HG03196 (cell line): ENCODE measurements at regions not wholly inside any gene's neighbourhood (a gene's known extent, or its start where the extent isn't known, plus 50 kb on each side); places are given as distances from the start of the nearest gene placed in this dataset.

Experiments
- ATAC-seq: cut with Tn5 transposase; IDR thresholded peaks from one replicate; pipeline ENCODE4 v1.9.1; 2021; ENCODE audit not compliant: unreplicated experiment

DNA sequence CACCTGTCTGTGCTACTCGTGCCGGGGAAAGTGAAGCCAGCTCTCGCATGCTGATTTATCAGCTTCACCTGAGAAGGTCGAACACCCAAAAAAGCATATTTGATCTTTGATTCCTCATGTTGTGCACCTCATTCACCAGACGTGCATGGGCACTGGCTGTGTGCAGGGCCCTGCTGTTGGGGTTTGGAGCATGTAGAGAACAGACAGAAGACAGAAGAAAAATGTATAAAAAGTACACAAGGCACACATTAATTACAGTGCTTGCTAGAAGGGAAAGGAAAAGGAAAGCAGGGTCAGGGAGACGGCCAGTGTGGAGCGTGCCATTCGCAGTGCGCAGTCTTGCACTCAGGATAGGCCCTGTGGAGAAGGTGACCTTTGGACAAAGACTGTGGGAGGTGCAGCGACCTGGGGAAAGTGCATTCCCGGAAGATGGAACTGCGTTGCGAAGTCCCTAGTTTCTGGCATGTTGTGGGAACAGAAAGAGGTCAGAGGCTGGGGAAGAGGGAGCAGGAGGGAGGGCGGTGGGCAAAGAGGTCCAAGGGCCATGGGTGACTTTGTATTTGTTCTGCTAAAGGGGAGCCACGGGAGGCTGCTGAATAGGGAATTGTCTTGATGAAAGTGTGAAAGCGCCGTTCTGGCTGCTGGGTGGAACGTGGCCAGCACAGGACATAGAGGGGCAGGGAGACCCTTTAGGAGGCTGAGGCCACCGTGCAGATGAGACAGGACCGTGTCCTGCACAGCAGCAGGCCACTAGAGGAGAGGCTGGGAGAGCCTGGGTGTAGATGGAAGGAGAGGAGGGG is 232.8 kb downstream of the GLRX3 start:
- ATAC-seq: no peak

DNA sequence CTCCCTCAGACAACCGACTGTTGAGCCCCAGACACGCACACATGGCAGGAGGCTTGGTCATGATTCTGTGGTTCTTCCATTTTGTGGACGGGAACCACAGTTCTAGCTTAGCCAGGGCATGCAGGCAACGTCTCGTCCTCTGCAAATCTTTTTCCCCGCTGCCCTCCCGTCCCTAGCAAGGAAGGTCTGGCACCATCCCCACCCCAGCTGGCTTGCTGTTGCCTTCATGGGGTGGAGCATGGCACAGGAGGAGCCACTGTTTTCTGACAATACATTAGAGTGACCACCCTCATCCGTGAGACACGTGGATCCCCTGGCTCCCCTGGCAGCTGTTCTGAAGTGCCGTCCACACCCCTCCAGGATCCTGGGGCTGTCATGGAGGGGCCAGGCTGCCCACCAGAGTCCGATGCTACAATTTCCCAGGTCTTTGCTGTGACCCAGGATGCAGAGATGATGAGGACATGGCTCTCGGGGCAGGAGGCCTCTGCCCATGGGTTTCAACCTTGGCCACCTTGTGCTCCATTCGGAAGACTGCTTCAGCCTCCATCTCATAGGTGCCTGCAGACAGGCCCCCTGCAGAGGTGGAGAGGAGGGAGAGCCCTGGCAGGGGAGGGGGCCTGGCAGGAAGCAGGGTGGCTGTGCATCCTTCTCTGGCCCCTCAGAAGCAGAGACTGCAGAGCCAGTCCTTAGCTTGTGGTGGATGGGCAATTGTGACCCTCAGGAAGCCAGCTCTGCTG is 233.6 kb downstream of the GLRX3 start:
- no peak for ATAC-seq

DNA sequence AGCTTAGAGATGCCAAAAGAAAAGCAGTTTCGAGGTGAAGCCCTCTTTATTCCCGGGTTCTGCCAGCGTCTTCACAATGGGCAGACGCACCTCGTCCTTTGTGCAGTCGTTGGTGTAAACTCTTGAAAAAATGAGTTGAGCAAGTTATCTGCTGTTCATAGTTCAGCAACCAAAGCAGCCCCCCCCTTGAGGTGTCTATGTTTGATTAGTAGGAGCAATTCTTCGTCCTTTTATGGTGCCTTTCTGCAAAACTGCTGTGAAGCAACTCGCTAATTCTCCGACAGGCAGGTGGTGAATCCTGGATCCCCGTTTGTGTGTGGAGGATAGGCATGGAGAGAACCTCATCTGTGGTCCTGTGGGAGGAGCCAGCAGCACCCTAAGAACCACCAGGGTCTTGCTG is 234.5 kb downstream of the GLRX3 start:
- no peak for ATAC-seq

DNA sequence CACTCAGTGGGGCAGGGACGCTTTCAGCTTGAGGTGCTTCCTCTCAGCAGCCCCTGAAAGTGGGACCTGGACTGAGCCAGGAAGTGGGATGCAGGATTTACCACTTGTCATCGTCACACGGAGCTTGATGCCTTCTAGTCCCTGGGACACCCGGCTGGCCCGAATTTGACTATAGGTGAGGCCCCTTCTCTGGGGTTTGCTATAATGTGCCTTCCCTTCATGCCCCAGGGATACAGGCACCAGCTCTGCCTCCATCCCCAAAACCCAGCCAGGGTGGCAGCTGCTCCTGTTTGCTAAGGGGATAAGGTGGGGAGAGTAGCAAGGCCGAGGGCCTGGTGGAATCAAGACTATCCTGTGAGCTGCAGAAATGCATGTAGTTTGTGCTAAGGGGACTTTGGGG is 235.0 kb downstream of the GLRX3 start:
- no peak for ATAC-seq

DNA sequence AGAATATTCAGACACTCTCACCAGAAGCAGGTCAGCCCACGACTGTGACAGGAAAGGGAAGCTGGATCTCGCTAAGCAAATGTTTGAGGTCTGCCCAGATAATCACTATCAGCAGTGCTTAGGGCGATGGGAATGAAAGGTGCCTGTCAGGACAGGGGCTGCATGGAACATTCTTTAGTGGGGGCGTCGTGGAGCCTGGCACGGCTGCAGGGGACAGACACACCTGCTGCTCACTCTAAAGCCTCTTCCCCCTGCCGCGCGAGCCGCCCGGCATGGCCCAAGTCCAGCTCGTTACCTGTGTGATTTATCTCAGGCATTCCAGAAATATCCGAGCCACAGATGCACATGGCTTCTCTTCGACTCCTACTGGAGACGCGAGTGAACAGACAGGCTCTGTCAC is 235.5 kb downstream of the GLRX3 start:
- no peak for ATAC-seq

DNA sequence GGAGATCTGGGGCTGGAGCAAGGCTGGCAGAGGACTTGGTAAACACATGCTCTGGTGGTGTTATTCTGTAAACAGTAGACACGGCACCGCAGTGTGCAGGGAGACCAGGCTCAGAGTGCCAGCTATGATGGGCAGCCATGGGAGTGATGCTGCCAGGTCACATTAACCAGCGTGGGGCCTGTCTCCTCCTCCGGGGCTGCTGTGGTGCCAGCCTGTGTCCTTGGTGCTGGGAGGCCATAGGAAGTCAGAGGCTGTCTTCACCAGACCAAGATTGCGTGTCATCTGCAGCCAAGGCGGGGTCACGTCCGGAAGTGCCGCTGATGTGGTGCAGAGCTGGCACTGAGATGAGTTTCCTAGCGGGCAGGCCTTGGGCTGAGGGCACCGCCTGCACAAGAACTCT is 236.0 kb downstream of the GLRX3 start:
- no peak for ATAC-seq

DNA sequence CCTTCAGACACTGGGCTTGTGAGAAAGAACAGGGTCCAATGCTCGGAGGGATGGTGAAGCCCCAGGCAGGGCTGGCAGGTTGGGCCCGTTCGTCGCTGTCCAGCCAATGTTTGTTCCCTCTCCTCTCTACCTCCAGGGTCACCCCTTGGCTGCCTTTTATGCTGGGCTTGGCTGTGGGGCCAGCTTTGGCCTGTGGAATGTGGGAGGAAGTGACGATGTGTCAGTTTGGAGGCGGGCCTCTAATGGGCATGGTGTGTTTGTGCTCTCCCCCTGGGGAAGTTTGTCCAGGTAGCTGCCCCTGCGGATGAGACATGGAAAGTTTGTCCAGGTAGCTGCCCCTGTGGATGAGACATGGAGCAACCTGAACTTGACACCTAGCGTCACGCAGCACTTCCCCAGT is 236.7 kb downstream of the GLRX3 start:
- no peak for ATAC-seq

DNA sequence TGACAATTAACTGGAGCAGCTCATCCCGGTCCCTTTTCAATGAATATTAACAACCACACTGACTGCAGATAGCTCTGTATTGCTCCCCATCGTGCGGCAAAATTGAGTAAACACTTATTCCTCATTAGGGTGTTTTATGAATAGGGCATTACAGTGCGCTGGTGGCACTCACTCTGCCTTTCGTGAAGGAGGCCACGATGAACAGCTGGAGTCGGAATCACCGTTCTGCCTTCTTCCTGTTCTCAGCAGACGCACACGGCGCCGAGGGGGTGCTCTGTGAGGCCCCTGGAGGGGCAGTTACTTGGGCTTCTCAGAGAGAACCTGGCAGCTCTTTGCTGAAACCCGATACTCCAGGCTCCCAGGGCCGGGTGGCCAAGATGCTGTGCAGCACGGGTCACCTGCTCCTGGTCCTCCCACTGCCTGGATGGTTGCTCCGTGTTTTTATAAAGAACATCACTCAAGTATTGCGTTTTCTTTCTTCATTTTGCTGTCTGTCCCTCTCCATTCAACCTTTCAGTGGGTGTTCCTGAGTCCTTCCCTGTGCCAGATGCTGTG is 241.9 kb downstream of the GLRX3 start:
- no peak for ATAC-seq

DNA sequence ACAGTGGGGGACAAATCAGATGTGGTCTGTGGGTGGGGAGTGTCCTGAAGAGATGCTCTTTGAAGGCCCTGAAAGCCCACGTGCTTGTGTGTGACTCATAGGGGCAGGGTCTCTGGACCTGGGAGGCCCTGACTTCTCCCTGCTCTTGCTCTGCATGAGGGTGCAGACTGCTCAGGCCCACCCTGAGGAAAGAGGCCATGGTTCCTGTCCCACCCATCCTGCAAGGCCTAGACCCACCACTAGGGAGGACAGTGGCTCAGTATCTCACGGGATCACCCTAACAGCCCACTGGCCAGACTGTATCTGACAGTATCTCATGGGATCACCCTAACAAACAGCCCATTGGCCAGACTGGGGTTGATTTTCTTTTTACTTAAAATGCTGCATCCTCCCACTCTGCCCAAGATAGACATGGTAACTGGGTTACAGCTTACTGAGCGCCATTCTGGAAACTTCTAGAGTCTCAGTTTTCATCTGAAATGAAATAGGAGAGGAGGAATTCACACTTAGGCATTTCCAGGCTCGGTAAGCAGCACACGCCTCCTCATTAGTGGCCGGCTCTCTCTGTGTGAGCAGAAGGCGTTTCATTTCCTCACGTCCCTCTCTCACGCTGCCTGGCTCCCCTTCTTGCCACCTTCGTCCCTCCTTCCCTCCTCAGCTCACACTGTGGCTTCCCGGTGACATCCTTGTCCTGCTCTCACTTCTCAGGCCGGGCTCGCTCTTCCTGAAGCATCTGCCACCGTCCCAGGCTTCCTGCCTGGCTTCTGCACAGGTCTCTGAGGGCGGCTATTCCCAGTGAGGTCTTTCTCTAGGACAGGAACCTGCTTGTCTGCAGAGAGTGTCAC is 242.6 kb downstream of the GLRX3 start:
- no peak for ATAC-seq

DNA sequence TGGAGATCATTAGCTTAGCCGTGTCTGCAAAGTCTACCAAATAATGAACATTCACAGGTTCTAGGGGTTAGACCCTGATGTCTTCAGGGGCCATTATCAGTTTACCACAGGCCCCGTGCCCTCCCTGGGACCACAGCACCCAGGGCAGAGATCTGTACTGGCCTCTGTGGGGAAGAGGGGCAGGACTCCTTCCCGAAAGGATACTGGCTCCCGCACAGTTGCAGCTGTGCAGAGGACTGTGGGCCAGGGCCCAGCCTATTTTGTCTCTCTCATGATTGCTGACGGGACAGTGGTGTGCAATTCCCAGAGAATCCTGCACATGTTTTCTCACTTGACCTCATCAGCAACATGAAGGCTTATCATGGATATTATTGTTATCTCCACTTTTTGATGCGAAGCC is 243.9 kb downstream of the GLRX3 start:
- ATAC-seq: no peak

DNA sequence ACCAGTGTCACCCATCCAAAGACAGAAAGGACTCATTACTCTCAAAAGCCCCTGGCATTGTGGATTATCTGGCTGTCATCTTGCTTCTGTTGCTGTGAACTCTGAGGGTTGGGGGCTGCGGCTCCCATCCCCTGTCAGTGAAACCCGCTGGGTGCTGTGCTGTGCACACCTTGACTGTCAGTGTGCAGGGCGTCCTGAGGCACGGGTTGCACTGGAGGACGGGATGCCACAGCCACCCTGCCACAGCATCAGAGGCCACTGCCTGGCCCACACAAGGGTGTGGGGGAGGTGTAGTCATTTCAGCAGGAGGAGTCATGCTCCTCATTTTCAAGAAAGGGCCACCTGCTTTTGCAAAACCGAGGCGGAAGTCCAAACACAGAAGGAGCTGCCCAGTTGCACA is 245.8 kb downstream of the GLRX3 start:
- ATAC-seq: no peak

DNA sequence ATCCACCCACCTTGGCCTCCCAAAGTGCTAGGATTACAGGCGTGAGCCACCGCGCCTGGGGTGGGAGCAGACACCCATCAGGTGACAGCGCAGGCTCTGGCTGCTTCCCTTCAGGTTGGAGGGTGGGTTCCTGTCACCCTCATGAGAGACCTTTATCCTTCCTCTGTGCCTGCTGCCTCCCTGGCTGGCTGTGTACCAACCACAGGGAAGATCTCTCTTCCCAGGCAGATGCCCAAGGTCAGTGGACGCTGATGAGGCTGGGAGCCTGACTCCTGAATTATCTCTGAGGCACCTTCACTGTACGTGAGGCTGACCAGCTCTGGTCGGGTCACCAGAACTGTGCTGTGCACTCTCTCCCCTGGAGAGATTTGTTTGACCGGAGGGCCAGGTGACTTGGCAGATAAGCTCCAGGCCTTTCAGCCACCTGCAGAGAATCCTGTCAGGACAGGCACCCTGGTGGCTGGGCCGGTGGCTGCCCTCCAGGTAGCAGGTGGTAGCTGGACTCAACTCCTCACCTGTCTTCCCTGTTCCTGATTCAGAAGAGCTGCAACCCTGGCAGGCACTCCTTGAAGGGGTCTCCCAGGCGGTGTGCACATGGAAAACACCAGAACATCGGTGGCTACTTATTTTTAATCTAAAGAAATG is 251.9 kb downstream of the GLRX3 start:
- no peak for ATAC-seq

DNA sequence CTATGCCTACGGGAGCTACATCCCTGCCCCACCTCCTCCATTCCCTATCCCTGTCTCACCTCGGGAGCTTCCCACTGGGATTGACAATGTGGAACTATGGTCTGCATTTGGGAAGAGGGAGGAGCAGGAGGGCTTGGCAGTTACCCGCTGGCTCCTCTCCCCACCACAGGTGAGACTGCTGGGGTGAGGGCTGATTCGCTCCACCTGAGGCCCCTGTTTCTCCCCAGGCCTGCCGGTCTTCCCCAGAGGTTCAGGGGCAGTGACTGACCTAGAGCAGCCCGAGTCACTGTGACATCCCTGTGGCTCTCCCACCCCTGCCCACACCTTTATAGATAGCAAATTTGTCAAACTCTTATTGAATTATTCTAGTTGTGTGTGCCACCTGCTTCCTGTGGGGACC is 252.6 kb downstream of the GLRX3 start:
- no peak for ATAC-seq

DNA sequence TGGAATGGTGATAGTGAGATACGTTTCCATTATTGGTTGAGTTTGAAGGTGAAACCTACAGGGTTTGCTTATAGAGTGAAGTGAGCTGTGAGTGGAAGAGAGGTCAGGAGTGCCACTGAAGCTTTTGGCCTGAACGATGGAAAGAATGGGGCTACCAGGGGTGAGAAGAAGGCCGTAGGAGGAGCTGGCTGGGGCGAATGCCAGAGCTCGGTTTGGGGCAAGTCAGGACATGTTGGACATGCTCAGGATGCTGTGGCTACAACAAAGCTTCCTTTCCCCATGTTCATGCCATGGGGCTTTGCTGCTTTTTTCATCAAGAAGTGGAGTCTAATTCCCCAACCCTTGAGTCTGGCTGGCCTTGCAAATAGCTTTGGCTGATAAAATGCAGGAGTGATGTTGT is 253.7 kb downstream of the GLRX3 start:
- no peak for ATAC-seq

DNA sequence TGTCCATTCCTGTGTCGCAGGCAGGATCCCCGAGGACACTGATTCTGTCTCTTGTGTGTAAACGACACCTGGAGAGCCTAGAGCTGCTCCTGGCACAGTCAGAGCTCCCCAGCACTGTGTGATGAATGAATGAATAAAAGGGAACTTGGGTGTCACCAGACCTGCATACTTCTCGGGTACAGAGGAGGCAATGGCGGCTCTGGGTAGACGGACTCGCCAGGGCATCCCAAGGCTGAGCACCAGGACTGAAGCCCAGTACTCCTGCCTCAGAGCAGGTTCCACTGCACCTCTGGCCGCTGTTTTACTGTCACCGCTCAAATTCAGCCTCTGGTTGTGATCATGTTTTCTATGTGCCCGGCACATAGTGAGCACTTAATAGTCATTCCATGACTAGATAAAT is 255.8 kb downstream of the GLRX3 start:
- ATAC-seq: no peak

DNA sequence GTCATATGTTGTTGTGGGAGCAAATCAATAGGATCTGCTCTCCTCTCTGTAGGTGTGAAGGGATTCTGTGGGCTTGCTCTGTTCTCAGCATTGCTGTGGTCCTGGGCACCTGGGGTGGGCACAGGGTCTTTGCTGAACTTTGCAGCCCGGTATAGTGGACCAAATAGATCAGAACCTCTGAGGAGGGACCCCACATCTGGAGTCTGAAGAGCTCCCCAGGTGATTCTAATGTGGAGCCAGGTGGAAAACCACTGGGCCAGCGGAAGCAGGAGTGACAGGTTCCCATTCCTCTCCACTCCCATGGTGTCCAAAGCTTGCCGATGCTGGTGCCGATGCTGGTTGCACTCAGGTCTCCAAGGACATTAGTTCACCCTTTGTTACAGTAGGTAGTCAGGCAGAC is 257.2 kb downstream of the GLRX3 start:
- ATAC-seq: no peak

DNA sequence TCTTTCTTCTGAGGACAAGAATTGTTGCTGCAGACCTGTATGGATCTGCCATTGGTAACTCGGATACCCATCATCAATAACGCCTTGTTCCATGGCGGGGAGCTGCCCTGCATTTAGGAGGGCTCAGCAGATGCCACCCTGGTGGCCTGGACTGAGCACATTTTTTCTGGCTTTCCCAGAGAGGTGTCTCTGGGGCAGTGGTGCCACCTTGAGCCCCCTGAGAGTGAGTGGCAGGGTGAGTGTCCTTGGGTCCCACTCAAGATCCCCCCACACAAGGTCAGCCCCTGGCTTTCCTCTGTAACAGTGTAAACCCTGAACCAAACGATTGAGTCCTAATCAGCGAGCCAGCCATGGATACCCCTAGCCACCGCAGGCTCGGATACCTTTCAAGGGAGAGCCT is 258.6 kb downstream of the GLRX3 start:
- ATAC-seq: no peak

DNA sequence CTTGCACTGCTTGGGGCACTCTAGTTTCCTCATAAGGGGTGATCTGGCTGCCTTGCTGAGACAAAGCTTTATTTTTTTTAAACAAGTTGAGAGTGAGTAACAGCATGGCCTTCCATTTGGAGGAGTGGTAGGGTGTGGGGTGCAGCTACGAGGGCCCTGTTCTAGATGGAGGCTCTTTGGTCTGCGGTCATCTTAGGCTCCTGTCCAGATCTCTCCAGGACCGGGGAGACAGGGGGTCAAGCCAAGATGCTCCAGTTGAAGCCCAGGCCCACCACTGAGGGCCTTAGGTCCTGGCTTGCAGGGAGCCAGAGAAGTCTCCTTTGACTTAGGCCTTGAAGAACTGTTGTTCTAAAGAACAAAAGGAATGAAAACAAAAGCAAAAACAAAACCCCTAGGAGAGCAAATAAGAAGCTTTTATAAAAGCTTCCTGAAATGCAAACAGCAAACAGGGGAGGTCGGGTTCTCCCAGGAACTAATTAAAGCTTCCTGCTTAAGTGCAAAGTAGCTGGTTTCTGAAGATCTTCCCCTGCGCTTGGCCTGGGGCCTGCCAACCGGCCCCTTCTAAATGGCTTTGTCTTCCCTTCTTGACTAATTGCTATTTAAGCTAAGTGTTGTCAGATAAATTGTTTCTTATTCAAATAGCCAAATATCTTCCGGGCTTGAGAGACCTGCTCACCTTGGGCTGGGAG is 259.2 kb downstream of the GLRX3 start:
- ATAC-seq: no peak

DNA sequence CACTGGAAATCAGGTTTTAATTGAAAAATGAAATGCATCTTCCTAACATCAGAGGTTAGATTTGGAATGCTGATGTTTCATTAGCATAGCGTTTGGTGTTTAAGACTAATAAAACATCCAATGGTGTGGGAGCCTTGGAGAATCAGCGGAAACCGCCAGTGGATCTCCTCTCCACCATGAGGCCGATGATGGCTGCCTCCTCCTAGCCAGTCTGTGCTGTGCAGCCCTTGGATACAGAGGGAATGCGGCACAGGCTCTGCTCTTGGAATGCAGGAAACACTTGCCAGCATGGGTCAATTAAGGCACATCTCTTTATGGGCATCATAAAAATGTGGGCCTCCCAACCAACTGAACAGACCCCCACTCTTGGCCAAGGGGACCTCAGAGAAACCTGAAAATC is 259.9 kb downstream of the GLRX3 start:
- ATAC-seq: no peak
